H1 (cell line): ENCODE measurements at regions not wholly inside any gene's neighbourhood (a gene's known extent, or its start where the extent isn't known, plus 50 kb on each side); places are given as distances from the start of the nearest gene placed in this dataset.

Experiments
- CTCF ChIA-PET: fragments of 300-600 bp; sonication (Branson Sonifier 250); formaldehyde crosslinking; loops from one replicate; lab custom pipeline; 2021; ENCODE audit not compliant: partially characterized antibody; lab: Charles Lee
- POLR2A ChIA-PET: fragments of 300-600 bp; sonication (Branson Sonifier 250); formaldehyde crosslinking; loops from one replicate; lab custom pipeline; 2021; ENCODE audit warnings: inconsistent platforms; ENCODE audit not compliant: partially characterized antibody; lab: Charles Lee
- DNase-seq, 2 experiments: peaks; one replicate each; pipeline versions ENCODE4 v3.0.0 to v3.0.0-alpha.2; 2010 to 2022; ENCODE audit warnings: low spot score in 2 of 2, low read depth in 1 of 2, mixed read lengths in 1 of 2
- FAIRE-seq: peaks from 2 replicates; lab custom pipeline; 2011; peaks lifted over from hg19 to GRCh38; lab: Jason Lieb, UNC
- H2AFZ ChIP-seq: 2 replicates; pipeline ENCODE4 v1.8.1; 2012; ENCODE audit warnings: low read length, inconsistent platforms
- H2AK5ac ChIP-seq: 2 replicates; pipeline ENCODE4 v1.6.1; 2013; ENCODE audit warnings: low read depth, low read length
- H2BK120ac ChIP-seq: replicated peaks from 2 replicates; pipeline ENCODE3; 2013; ENCODE audit warnings: low read depth, low read length, inconsistent platforms
- H2BK12ac ChIP-seq: 2 replicates; pipeline ENCODE4 v1.6.1; 2013; ENCODE audit warnings: low read depth, low read length
- H2BK15ac ChIP-seq: 2 replicates; pipeline ENCODE4 v1.6.1; 2013; ENCODE audit warnings: low read length
- H2BK20ac ChIP-seq: 2 replicates; pipeline ENCODE4 v1.6.1; 2013; ENCODE audit warnings: low read length
- H2BK5ac ChIP-seq: 2 replicates; pipeline ENCODE4 v1.6.1; 2013; ENCODE audit warnings: low read depth, low read length
- H3K14ac ChIP-seq: 2 replicates; pipeline ENCODE4 v1.6.1; 2013; ENCODE audit warnings: inconsistent platforms; ENCODE audit not compliant: insufficient read length
- H3K18ac ChIP-seq: 2 replicates; pipeline ENCODE4 v1.6.1; 2013; ENCODE audit warnings: low read length; ENCODE audit errors: extremely low read depth
- H3K23ac ChIP-seq: 2 replicates; pipeline ENCODE4 v1.6.1; 2013; ENCODE audit warnings: inconsistent platforms; ENCODE audit not compliant: insufficient read length
- H3K23me2 ChIP-seq: 2 replicates; pipeline ENCODE4 v1.6.1; 2013; ENCODE audit warnings: low read depth, low read length
- H3K27ac ChIP-seq: 2 replicates; pipeline ENCODE4 v1.6.1; 2011; ENCODE audit warnings: low read depth, low read length, inconsistent platforms
- H3K27me3 ChIP-seq, 4 experiments: replicated peaks in 1 of 4; 1 replicate in 1 of 4; 2 replicates in 3 of 4; pipeline versions ENCODE4 v1.6.1 to v1.8.1; 2011 to 2013; ENCODE audit warnings: low read length in 3 of 4, mild to moderate bottlenecking in 3 of 4, inconsistent platforms in 2 of 4, mixed read lengths in 2 of 4, moderate library complexity in 1 of 4; ENCODE audit not compliant: control insufficient read depth in 3 of 4, insufficient read depth in 3 of 4; ENCODE audit errors: extremely low read depth in 1 of 4
- H3K36me3 ChIP-seq, 4 experiments: 2 replicates each; pipeline versions ENCODE4 v1.6.1 to v1.8.1; 2011 to 2013; ENCODE audit warnings: mild to moderate bottlenecking in 4 of 4, low read length in 3 of 4, moderate library complexity in 2 of 4, control low read depth in 1 of 4, inconsistent platforms in 1 of 4; ENCODE audit not compliant: insufficient read depth in 4 of 4, control insufficient read depth in 2 of 4
- H3K4ac ChIP-seq: replicated peaks from 2 replicates; pipeline ENCODE3; 2013; ENCODE audit warnings: low read length, low read depth, mixed read lengths, inconsistent platforms; ENCODE audit not compliant: insufficient read length
- H3K4me1 ChIP-seq, 4 experiments: replicated peaks in 1 of 4; 1 replicate in 1 of 4; 2 replicates in 3 of 4; pipeline versions ENCODE4 v1.6.1 to v1.8.1; 2011 to 2013; ENCODE audit warnings: low read length in 3 of 4, inconsistent platforms in 2 of 4, mixed read lengths in 1 of 4; ENCODE audit not compliant: insufficient read depth in 4 of 4, control insufficient read depth in 3 of 4
- H3K4me2 ChIP-seq, 2 experiments: 2 replicates each; pipeline versions ENCODE4 v1.6.1 to v1.8.1; 2011 to 2013; ENCODE audit warnings: low read depth in 2 of 2, low read length in 2 of 2, control low read depth in 1 of 2, inconsistent platforms in 1 of 2, mild to moderate bottlenecking in 1 of 2; ENCODE audit not compliant: insufficient read depth in 1 of 2
- H3K4me3 ChIP-seq, 4 experiments: fragments of 200-600, 300-600 bp in 1 of 4; sonication (generic), shearing (Covaris generic), sonication (Bioruptor Twin) in 1 of 4; 2 replicates each; pipeline versions ENCODE4 v1.5.1 to v1.8.1; 2011 to 2016; ENCODE audit warnings: low read length in 4 of 4, low read depth in 3 of 4, control low read depth in 2 of 4, inconsistent platforms in 2 of 4, mild to moderate bottlenecking in 2 of 4, mixed read lengths in 1 of 4, moderate library complexity in 1 of 4; ENCODE audit not compliant: insufficient read depth in 2 of 4; ENCODE audit errors: extremely low read depth in 1 of 4
- H3K56ac ChIP-seq: replicated peaks from 2 replicates; pipeline ENCODE3; 2013; ENCODE audit warnings: low read depth, mild to moderate bottlenecking, mixed read lengths, low read length, inconsistent platforms; ENCODE audit not compliant: insufficient read length
- H3K79me1 ChIP-seq: 2 replicates; pipeline ENCODE4 v1.6.1; 2013; ENCODE audit warnings: low read depth, low read length, control low read depth
- H3K79me2 ChIP-seq, 2 experiments: 2 replicates each; pipeline versions ENCODE4 v1.6.1 to v1.8.1; 2012 to 2013; ENCODE audit warnings: low read length in 2 of 2, mild to moderate bottlenecking in 2 of 2, inconsistent platforms in 1 of 2; ENCODE audit not compliant: insufficient read depth in 2 of 2, control insufficient read depth in 1 of 2
- H3K9ac ChIP-seq, 4 experiments: replicated peaks in 1 of 4; 1 replicate in 1 of 4; 2 replicates in 3 of 4; pipeline versions ENCODE4 v1.6.1 to v1.8.1; 2011 to 2013; ENCODE audit warnings: low read depth in 3 of 4, low read length in 3 of 4, control low read depth in 2 of 4, mild to moderate bottlenecking in 2 of 4, moderate library complexity in 2 of 4, inconsistent platforms in 1 of 4; ENCODE audit errors: extremely low read depth in 1 of 4
- H3K9me3 ChIP-seq, 2 experiments: 2 replicates each; pipeline versions ENCODE4 v1.6.1 to v1.8.1; 2012 to 2013; ENCODE audit warnings: mild to moderate bottlenecking in 2 of 2, moderate library complexity in 2 of 2, control low read depth in 1 of 2, inconsistent platforms in 1 of 2, low read depth in 1 of 2, low read length in 1 of 2, mixed read lengths in 1 of 2; ENCODE audit not compliant: insufficient read depth in 2 of 2
- H4K20me1 ChIP-seq, 2 experiments: replicated peaks in 1 of 2; 2 replicates each; pipeline versions ENCODE3 to v1.8.1; 2011 to 2013; ENCODE audit warnings: inconsistent platforms in 2 of 2, low read length in 2 of 2, mild to moderate bottlenecking in 1 of 2; ENCODE audit not compliant: insufficient read depth in 2 of 2, control insufficient read depth in 1 of 2
- H4K5ac ChIP-seq: 2 replicates; pipeline ENCODE4 v1.6.1; 2013; ENCODE audit warnings: low read length, low read depth, mixed read lengths, inconsistent platforms; ENCODE audit not compliant: insufficient read length
- H4K8ac ChIP-seq: 2 replicates; pipeline ENCODE4 v1.8.0; 2013; ENCODE audit warnings: mild to moderate bottlenecking, moderate library complexity, low read length, inconsistent platforms; ENCODE audit not compliant: insufficient read depth; ENCODE audit errors: extremely low read depth
- H4K91ac ChIP-seq: replicated peaks from 2 replicates; pipeline ENCODE3; 2013; ENCODE audit warnings: low read length, mixed read lengths, inconsistent platforms; ENCODE audit not compliant: insufficient read length
- HDAC6 ChIP-seq: IDR thresholded peaks from one replicate; pipeline ENCODE4 v1.7.1; 2012; ENCODE audit warnings: low read depth, mild to moderate bottlenecking, inconsistent platforms, low read length, moderate library complexity
- RBBP5 ChIP-seq: IDR thresholded peaks from 2 replicates; pipeline ENCODE4 v1.7.1; 2012; ENCODE audit warnings: low read depth, mild to moderate bottlenecking, inconsistent platforms, low read length, moderate library complexity, borderline replicate concordance
- RXRA ChIP-seq: IDR thresholded peaks from 2 replicates; pipeline ENCODE4 v1.6.1; 2011; ENCODE audit warnings: low read depth, mild to moderate bottlenecking, low read length, moderate library complexity; ENCODE audit not compliant: insufficient read depth
- SRF ChIP-seq: IDR thresholded peaks from 2 replicates; pipeline ENCODE4 v1.6.1; 2011; ENCODE audit warnings: mild to moderate bottlenecking, low read depth, low read length, moderate library complexity
- USF2 ChIP-seq: IDR thresholded peaks from 2 replicates; pipeline ENCODE4 v1.6.1; 2011; ENCODE audit warnings: low read length, improper control_type of control experiment
- WGBS, 2 experiments: shearing (Covaris generic) in 1 of 2; methylation state at CpG; one replicate each; pipeline versions ENCODE4 v1.1.6 to v1.1.7; 2013 to 2015; ENCODE audit warnings: low lambda C conversion rate in 2 of 2, mixed read lengths in 2 of 2, inconsistent platforms in 1 of 2, low coverage in 1 of 2, missing lambda C conversion rate in 1 of 2; ENCODE audit not compliant: insufficient replicate concordance in 2 of 2, insufficient coverage in 1 of 2, insufficient read length in 1 of 2; ENCODE audit errors: extremely low coverage in 1 of 2, missing lambda C conversion rate in 1 of 2; 5-methylcytosine and 5-hydroxymethylcytosine counted together

- TF ChIP-seq SRF (no peak), USF2 (no peak), HDAC6 (no peak), RBBP5 (no peak), RXRA (no peak)
- peak overlapping the region; percentile 39; the same call in 1 of the 2 replicates for H2BK12ac ChIP-seq
- no peak overlapping the region for H3K4me3 ChIP-seq
- no peaks in the 10 kb centered on the region for H3K79me2 ChIP-seq
- no peak overlapping the region for H4K8ac ChIP-seq
- H3K36me3 ChIP-seq: no peaks in the 10 kb centered on the region
- H3K56ac ChIP-seq: no peak overlapping the region
- CTCF ChIA-PET: no interaction called here
- no peak for DNase-seq
- H3K79me1 ChIP-seq: no peaks in the 10 kb centered on the region
- no peak overlapping the region for H2AFZ ChIP-seq
- no peak overlapping the region for H3K23ac ChIP-seq
- H3K4me1 ChIP-seq: no peaks in the 10 kb centered on the region
- no peak overlapping the region for H3K27ac ChIP-seq
- no peak overlapping the region for H2BK15ac ChIP-seq
- POLR2A ChIA-PET: no interaction called here
- H3K4me2 ChIP-seq: no peak overlapping the region
- no peak overlapping the region for H3K18ac ChIP-seq
- 98% methylated on average over 2 of the region's 2 CpGs; no CpG with 5 or more reads in 1 of the 2 experiments for WGBS, 2 experiments
- H3K9me3 ChIP-seq: no peaks in the 10 kb centered on the region
- H4K5ac ChIP-seq: no peak overlapping the region
- no peak overlapping the region for H4K91ac ChIP-seq
- H2BK20ac ChIP-seq: no peak overlapping the region
- H3K9ac ChIP-seq: no peak overlapping the region
- H3K14ac ChIP-seq: no peak overlapping the region
- no peak overlapping the region for H2AK5ac ChIP-seq
- FAIRE-seq: no peak
- no peak overlapping the region for H2BK120ac ChIP-seq
- no peak overlapping the region for H3K4ac ChIP-seq
- no peaks in the 10 kb centered on the region for H3K23me2 ChIP-seq
- no peak overlapping the region for H2BK5ac ChIP-seq
- H4K20me1 ChIP-seq: no peaks in the 10 kb centered on the region
- no peaks in the 10 kb centered on the region for H3K27me3 ChIP-seq
These were observed 209.1 kb upstream of the VWC2 start for GRCh38 chr7:49564379-49564714.
